Breast epithelium (tissue), 4 donors: ENCODE measurements at regions not wholly inside any gene's neighbourhood (a gene's known extent, or its start where the extent isn't known, plus 50 kb on each side); places are given as distances from the start of the nearest gene placed in this dataset.

ENCODE experiments used
- DNase-seq, 2 donors: peaks; one replicate each; pipeline ENCODE4 v3.0.0-alpha.2; 2019; ENCODE audit warnings: low spot score in 2 of 2
- H3K27ac ChIP-seq, 2 donors: fragments of 200-600 bp; sonication (generic) in 1 of 2; one replicate each; pipeline ENCODE4 v1.5.1; 2016 to 2019; ENCODE audit warnings: mild to moderate bottlenecking in 1 of 2
- H3K27me3 ChIP-seq, 2 donors: fragments of 200-600 bp; sonication (generic) in 1 of 2; one replicate each; pipeline versions ENCODE4 v1.5.1 to v1.6.0; 2017 to 2019; ENCODE audit warnings: control low read depth in 1 of 2, mild to moderate bottlenecking in 1 of 2
- H3K36me3 ChIP-seq: fragments of 200-600 bp; one replicate; pipeline ENCODE4 v1.5.1; 2019
- H3K4me1 ChIP-seq, 2 donors: fragments of 200-600 bp; sonication (generic); one replicate each; pipeline ENCODE4 v1.5.1; 2016 to 2019; ENCODE audit warnings: control low read depth in 1 of 2
- H3K4me3 ChIP-seq, 3 donors: fragments of 200-600 bp; sonication (generic); 1 replicate in 2 of 3; 2 replicates in 1 of 3; pipeline ENCODE4 v1.5.1; 2016 to 2019; ENCODE audit warnings: mild to moderate bottlenecking in 3 of 3, moderate library complexity in 2 of 3
- H3K9me3 ChIP-seq, 2 donors: fragments of 200-600 bp; sonication (generic) in 1 of 2; one replicate each; pipeline ENCODE4 v1.5.1; 2016 to 2019; ENCODE audit warnings: control low read depth in 1 of 2
- POLR2A ChIP-seq: fragments of 450-650 bp; IDR thresholded peaks from one replicate; pipeline ENCODE4 v1.6.1; 2016; ENCODE audit warnings: antibody characterized with exemption, mild to moderate bottlenecking, moderate library complexity
- POLR2AphosphoS5 ChIP-seq, 3 donors: sonication (generic); formaldehyde crosslinking; IDR thresholded peaks; one replicate each; pipeline ENCODE4 v1.6.1; 2017; ENCODE audit warnings: antibody characterized with exemption in 3 of 3
- intact Hi-C: fragments of 100-400 bp; cut with DNase I; formaldehyde crosslinking; loops from one replicate; pipeline ENCODE4 v1.15.1; 2023; ENCODE audit warnings: low total_unique reads
- TF ChIP-seq, protein P1 (sequence below), 3 donors: fragments of 450-650 bp; IDR thresholded peaks; one replicate each; pipeline ENCODE4 v1.5.1; 2016 to 2017; ENCODE audit warnings: antibody characterized with exemption in 3 of 3, mild to moderate bottlenecking in 3 of 3, moderate library complexity in 3 of 3

DNA sequence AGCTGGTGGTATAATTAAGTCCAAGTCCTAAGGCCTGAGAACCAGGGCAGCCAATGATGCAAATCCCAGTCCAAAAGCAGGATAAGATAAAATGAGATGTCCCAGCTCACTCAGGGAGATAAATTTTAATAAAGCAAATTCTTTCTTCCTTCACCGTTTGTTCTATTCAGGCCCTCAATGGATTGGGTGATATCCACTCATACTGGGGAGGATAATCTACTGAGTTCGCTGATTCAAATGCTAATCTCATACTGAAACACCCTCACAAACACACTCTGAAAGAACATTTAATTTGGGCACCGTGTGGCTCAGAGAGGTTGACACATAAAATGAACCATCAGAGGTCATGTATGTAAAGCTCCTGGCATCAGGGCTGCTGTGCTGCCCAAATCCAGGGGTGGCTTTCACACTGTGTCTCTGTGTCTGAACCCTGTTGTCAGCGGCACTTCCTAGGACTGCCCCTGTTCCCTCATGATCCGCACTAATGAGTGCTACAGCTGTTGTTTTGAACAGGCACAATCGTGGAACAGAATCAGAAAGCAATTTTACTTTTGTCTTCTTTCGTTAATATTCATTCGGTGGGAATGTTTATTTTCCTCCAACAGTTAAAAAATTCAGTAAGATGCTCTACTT is 428.5 kb upstream of the FBXO33 start:
- H3K4me3 ChIP-seq = no peak overlapping the region
- no peak overlapping the region for H3K27ac ChIP-seq
- no peaks in the 10 kb centered on the region for H3K9me3 ChIP-seq
- no peaks in the 10 kb centered on the region for H3K4me1 ChIP-seq
- H3K27me3 ChIP-seq = no peaks in the 10 kb centered on the region
- intact Hi-C loops = no loop called here
- no peak for DNase-seq
- no peaks in the 10 kb centered on the region for H3K36me3 ChIP-seq
- TF ChIP-seq, protein P1, sequence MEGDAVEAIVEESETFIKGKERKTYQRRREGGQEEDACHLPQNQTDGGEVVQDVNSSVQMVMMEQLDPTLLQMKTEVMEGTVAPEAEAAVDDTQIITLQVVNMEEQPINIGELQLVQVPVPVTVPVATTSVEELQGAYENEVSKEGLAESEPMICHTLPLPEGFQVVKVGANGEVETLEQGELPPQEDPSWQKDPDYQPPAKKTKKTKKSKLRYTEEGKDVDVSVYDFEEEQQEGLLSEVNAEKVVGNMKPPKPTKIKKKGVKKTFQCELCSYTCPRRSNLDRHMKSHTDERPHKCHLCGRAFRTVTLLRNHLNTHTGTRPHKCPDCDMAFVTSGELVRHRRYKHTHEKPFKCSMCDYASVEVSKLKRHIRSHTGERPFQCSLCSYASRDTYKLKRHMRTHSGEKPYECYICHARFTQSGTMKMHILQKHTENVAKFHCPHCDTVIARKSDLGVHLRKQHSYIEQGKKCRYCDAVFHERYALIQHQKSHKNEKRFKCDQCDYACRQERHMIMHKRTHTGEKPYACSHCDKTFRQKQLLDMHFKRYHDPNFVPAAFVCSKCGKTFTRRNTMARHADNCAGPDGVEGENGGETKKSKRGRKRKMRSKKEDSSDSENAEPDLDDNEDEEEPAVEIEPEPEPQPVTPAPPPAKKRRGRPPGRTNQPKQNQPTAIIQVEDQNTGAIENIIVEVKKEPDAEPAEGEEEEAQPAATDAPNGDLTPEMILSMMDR (IDR thresholded peaks at IDR 0.05) = no peak
- TF ChIP-seq POLR2A (no peak), POLR2AphosphoS5 (IDR thresholded peaks at IDR 0.05) (no peak)

DNA sequence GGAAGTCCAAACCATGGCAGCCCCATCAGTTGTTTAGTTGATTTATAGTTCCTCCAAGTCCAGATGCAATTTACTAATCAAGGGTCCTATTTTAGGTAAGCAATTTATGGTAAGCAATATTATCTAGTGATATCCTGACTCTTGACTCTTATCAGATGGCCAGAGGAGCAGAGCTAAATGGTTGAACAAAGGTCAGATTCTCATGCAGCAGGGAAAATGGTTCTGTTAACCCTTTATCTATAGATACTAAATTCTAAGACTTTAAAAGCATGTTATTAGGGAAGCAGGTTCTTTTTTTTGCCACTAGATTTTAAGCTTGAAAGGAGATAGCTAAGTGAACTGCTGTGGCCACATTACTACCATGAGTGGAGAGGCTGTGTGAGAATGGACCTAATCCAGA is 427.1 kb upstream of the FBXO33 start:
- no peaks in the 10 kb centered on the region for H3K36me3 ChIP-seq
- no peak for DNase-seq
- no peak overlapping the region for H3K4me3 ChIP-seq
- H3K27ac ChIP-seq = no peak overlapping the region
- no peaks in the 10 kb centered on the region for H3K9me3 ChIP-seq
- no peaks in the 10 kb centered on the region for H3K27me3 ChIP-seq
- no peak for TF ChIP-seq POLR2AphosphoS5 (IDR thresholded peaks at IDR 0.05)
- TF ChIP-seq POLR2A = no peak
- TF ChIP-seq, protein P1 (IDR thresholded peaks at IDR 0.05) = no peak
- no peaks in the 10 kb centered on the region for H3K4me1 ChIP-seq
- intact Hi-C loops = no loop called here

DNA sequence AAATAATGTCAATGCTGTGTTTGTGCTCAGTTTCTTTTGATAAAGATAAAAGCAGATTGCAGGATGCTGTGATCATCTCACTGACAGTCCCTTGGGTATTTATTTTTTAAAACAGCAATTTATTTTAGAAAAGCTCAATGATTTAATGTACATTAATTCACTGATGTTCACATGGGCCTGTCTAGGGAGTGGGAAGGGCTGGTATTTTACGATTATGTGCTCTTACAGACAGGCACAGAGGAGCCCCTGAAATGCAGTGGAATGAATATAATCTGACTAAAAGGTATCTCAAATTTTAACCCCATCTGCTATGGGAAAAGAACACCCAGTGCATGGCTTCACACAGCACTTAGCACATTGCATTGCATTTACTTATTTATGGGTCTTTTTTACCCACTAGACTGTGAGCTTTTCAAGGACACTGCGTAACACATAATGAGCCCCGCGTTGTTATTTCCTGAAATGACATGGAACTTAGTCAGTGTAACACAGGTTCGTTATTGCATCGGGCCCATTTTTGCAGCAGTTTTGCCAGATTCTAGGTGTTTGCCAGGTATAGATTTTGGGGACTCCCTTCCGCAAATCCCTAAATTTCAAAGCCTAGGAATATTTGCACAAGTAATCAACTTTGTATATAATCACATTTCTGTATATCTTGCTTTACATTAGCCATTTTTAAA is 425.3 kb upstream of the FBXO33 start:
- Histone ChIP-seq H3K4me3 (no peak overlapping the region), H3K9me3 (no peaks in the 10 kb centered on the region), H3K36me3 (no peaks in the 10 kb centered on the region), H3K4me1 (no peaks in the 10 kb centered on the region), H3K27me3 (no peaks in the 10 kb centered on the region), H3K27ac (no peak overlapping the region)
- no peak for DNase-seq
- intact Hi-C loops = no loop called here
- TF ChIP-seq POLR2A (no peak), POLR2AphosphoS5 (IDR thresholded peaks at IDR 0.05) (no peak)
- TF ChIP-seq, protein P1 (IDR thresholded peaks at IDR 0.05) = no peak

DNA sequence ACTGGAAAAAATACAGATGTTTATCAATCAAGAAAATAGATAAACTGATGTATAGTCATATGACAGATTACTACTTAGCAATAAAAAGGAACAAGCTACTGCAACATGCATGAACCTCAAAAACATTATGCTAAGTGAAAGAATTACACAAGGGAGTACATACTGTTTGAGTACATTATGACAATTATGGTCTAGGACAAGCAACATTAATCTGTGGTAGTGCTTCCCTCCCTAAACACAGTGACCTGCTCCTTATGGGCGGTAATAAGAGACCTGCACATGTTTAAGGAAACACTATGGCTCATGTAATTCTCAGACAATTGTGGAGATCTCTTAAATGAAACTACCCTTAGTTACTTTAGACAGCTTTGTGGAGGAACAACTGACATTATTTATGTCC is 421.2 kb upstream of the FBXO33 start:
- no peak overlapping the region for H3K27ac ChIP-seq
- H3K4me3 ChIP-seq = no peak overlapping the region
- TF ChIP-seq POLR2AphosphoS5 (IDR thresholded peaks at IDR 0.05) = no peak
- no peak for TF ChIP-seq POLR2A
- TF ChIP-seq, protein P1 (IDR thresholded peaks at IDR 0.05) = no peak
- no peaks in the 10 kb centered on the region for H3K9me3 ChIP-seq
- H3K36me3 ChIP-seq = no peaks in the 10 kb centered on the region
- H3K27me3 ChIP-seq = no peaks in the 10 kb centered on the region
- no peaks in the 10 kb centered on the region for H3K4me1 ChIP-seq
- intact Hi-C loops = no loop called here
- DNase-seq = no peak

DNA sequence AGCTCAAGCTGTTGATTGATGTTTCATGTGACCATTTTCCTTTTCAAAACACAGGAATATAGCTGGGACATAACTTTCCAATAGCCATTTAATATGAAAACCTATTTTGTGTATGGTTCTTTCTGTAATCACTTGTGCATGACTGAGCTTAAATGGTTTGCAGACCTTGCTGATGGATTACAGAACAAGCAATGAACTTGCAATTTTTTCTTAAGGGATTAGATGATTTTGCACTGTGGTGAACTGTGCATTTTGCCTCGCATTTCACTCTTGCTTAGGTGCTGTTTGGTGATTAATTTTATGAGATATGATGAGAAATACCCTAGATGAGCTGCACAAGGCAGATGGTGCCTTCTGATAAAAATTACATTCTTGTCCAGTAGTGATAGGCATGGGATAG is 419.0 kb upstream of the FBXO33 start:
- Histone ChIP-seq H3K4me3 (no peak overlapping the region), H3K27me3 (no peaks in the 10 kb centered on the region), H3K36me3 (no peaks in the 10 kb centered on the region), H3K4me1 (no peaks in the 10 kb centered on the region), H3K9me3 (no peaks in the 10 kb centered on the region), H3K27ac (no peak overlapping the region)
- no peak for DNase-seq
- intact Hi-C loops = no loop called here
- no peak for TF ChIP-seq POLR2AphosphoS5 (IDR thresholded peaks at IDR 0.05)
